ENCODE measurements at regions not wholly inside any gene's neighbourhood (a gene's known extent, or its start where the extent isn't known, plus 50 kb on each side); places are given as distances from the start of the nearest gene placed in this dataset.

DNA sequence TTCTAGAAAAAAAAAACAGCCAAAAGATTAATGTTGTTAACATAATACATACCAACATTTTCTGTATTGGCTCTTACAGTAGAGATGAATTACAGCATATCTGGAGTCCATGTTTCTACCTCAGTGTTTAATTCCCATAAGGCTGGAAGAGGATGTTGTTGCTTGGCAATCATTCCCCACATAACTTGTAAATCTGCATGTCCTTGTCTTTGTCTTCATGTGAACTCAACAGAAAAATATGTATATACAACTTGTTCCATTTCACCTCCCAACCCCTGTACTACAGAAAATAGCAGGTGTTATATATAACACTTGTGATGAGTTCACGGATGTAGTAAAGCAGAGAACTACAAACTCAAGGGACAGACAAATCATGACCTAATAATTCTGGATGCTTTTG, 160.9 kb upstream of the SEMA3C start:
- no peak overlapping the region for H3K4me3 Mint-ChIP-seq (ENCODE audit: unreplicated experiment)
- no peak for DNase-seq (ENCODE audit: unreplicated experiment)
- peaks cover 9% of the 10 kb centered on the region for H3K9me3 Mint-ChIP-seq (ENCODE audit: unreplicated experiment)
- no TSS peak for BruUV-seq (replicated peaks)
- no peak overlapping the region for H3K27ac Mint-ChIP-seq (ENCODE audit: low read depth, unreplicated experiment)
- no peaks in the 10 kb centered on the region for H3K27me3 Mint-ChIP-seq (ENCODE audit: insufficient read depth, unreplicated experiment)
- intact Hi-C loops (cut with micrococcal nuclease): no loop called here
- ChIA-PET POLR2A (no interaction called here), CTCF (no interaction called here)
- no peaks in the 10 kb centered on the region for H3K36me3 Mint-ChIP-seq (ENCODE audit: insufficient read depth, unreplicated experiment)
- TF ChIP-seq, protein P1, sequence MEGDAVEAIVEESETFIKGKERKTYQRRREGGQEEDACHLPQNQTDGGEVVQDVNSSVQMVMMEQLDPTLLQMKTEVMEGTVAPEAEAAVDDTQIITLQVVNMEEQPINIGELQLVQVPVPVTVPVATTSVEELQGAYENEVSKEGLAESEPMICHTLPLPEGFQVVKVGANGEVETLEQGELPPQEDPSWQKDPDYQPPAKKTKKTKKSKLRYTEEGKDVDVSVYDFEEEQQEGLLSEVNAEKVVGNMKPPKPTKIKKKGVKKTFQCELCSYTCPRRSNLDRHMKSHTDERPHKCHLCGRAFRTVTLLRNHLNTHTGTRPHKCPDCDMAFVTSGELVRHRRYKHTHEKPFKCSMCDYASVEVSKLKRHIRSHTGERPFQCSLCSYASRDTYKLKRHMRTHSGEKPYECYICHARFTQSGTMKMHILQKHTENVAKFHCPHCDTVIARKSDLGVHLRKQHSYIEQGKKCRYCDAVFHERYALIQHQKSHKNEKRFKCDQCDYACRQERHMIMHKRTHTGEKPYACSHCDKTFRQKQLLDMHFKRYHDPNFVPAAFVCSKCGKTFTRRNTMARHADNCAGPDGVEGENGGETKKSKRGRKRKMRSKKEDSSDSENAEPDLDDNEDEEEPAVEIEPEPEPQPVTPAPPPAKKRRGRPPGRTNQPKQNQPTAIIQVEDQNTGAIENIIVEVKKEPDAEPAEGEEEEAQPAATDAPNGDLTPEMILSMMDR (IDR thresholded peaks at IDR 0.05; ENCODE audit: unreplicated experiment): no peak
- peaks cover 9% of the 10 kb centered on the region for H3K4me1 Mint-ChIP-seq (ENCODE audit: insufficient read depth, unreplicated experiment)

DNA sequence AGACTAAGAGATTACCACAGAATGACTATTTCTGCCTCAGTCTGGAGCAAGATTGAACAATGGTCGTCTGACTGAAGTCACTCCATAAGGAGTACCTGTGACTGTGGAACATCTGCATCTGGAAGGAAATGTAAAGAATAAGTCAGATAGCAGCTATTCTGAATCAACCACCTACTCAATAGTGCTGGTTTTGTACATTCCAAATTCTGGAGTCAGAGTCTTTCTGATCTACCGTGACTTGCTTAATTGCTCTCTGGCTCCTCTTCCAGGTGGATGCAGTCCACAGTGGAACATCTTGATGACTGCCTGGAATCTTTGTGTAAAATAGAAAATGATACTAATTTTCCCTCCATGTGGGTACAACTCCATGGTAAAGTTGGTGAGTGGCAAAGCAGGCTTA, 156.3 kb upstream of the SEMA3C start:
- DNase-seq (ENCODE audit: unreplicated experiment): peak; percentile 66
- H3K9me3 Mint-ChIP-seq (ENCODE audit: unreplicated experiment): peaks cover 9% of the 10 kb centered on the region
- H3K27ac Mint-ChIP-seq (ENCODE audit: low read depth, unreplicated experiment): peak overlapping the region; percentile 93
- peaks cover 23% of the 10 kb centered on the region for H3K4me1 Mint-ChIP-seq (ENCODE audit: insufficient read depth, unreplicated experiment)
- H3K4me3 Mint-ChIP-seq (ENCODE audit: unreplicated experiment): no peak overlapping the region
- POLR2A ChIA-PET: interaction anchor here (0.8 to 3.2 kb wide), 7 partner anchors 13 to 157 kb away, joined by 3 to 36 read pairs (median 14); partner anchors contain the start of gene SEMA3C
- H3K27me3 Mint-ChIP-seq (ENCODE audit: insufficient read depth, unreplicated experiment): no peaks in the 10 kb centered on the region
- no TSS peak for BruUV-seq (replicated peaks)
- CTCF ChIA-PET: interaction anchor here (0.6 to 1.8 kb wide), 4 partner anchors 30 to 382 kb away, joined by 3 to 5 read pairs (median 4); no protein-coding TSS in a partner anchor
- no peaks in the 10 kb centered on the region for H3K36me3 Mint-ChIP-seq (ENCODE audit: insufficient read depth, unreplicated experiment)
- intact Hi-C loops (cut with micrococcal nuclease): loop anchor here (1.0 kb wide), 1 partner anchor 372 kb away; no protein-coding TSS in a partner anchor
- TF ChIP-seq, protein P1 (IDR thresholded peaks at IDR 0.05; ENCODE audit: unreplicated experiment): no peak

DNA sequence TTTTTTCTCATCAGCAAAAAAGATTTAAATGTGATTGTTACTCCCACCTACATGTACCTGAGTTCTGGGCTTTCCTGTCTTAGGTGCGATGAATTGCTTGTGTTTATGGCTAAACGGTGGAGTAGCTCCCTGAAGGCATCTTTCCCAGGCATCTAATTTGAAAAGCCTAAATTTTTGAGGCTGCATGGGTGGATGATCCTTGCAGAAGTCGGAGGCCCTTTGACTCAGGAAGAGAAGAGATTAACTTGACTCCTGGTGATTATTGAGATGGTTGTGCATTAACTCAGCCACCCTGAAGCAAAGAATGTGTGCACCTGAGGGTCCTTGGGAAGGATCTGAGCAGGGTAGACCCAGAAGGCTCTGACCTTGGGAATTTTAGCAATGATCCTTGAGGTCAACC, 155.6 kb upstream of the SEMA3C start:
- BruUV-seq (replicated peaks): no TSS peak
- ChIA-PET CTCF (interaction anchor here (1.3 to 1.8 kb wide), 3 partner anchors 153 to 383 kb away, joined by 3 to 5 read pairs (median 4); no protein-coding TSS in a partner anchor), POLR2A (interaction anchor here (0.9 to 3.2 kb wide), 18 partner anchors 14 to 246 kb away, joined by 3 to 36 read pairs (median 6); partner anchors contain the start of gene SEMA3C)
- Mint-ChIP-seq H3K9me3 (ENCODE audit: unreplicated experiment) (peaks cover 9% of the 10 kb centered on the region), H3K4me1 (ENCODE audit: insufficient read depth, unreplicated experiment) (peaks cover 23% of the 10 kb centered on the region), H3K36me3 (ENCODE audit: insufficient read depth, unreplicated experiment) (no peaks in the 10 kb centered on the region), H3K27ac (ENCODE audit: low read depth, unreplicated experiment) (peak overlapping the region; percentile 93), H3K27me3 (ENCODE audit: insufficient read depth, unreplicated experiment) (no peaks in the 10 kb centered on the region), H3K4me3 (ENCODE audit: unreplicated experiment) (no peak overlapping the region)
- intact Hi-C loops (cut with micrococcal nuclease): no loop called here
- no peak for DNase-seq (ENCODE audit: unreplicated experiment)
- TF ChIP-seq, protein P1 (IDR thresholded peaks at IDR 0.05; ENCODE audit: unreplicated experiment): no peak

DNA sequence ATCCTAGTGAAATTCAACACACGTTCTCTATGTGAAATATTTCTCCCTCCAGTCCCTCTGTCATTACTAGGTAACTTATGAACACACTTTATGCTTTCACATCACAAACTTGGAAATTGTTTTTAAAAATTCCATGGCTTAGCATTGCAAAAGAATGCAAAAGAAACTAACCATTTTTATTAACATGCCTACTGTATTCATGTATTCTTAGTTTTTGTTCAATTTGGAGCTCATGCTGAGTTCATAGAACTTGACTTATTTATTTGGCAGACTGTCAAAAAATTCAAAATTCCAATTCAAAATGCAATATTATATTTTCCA, 155.0 kb upstream of the SEMA3C start:
- no peak for DNase-seq (ENCODE audit: unreplicated experiment)
- peak overlapping the region; percentile 93 for H3K27ac Mint-ChIP-seq (ENCODE audit: low read depth, unreplicated experiment)
- no peaks in the 10 kb centered on the region for H3K36me3 Mint-ChIP-seq (ENCODE audit: insufficient read depth, unreplicated experiment)
- peaks cover 23% of the 10 kb centered on the region for H3K4me1 Mint-ChIP-seq (ENCODE audit: insufficient read depth, unreplicated experiment)
- H3K9me3 Mint-ChIP-seq (ENCODE audit: unreplicated experiment): peaks cover 9% of the 10 kb centered on the region
- TSS peak; percentile 63 for BruUV-seq (replicated peaks)
- no peaks in the 10 kb centered on the region for H3K27me3 Mint-ChIP-seq (ENCODE audit: insufficient read depth, unreplicated experiment)
- ChIA-PET POLR2A (interaction anchor here (0.6 to 3.2 kb wide), 22 partner anchors 19 to 351 kb away, joined by 3 to 36 read pairs (median 4); partner anchors contain the start of gene SEMA3C), CTCF (interaction anchor here (0.6 to 1.8 kb wide), 5 partner anchors 128 to 1026 kb away, joined by 3 to 4 read pairs (median 3); no protein-coding TSS in a partner anchor)
- intact Hi-C loops (cut with micrococcal nuclease): loop anchor here (1.0 kb wide), 3 partner anchors 61 to 155 kb away; partner anchors contain the start of gene SEMA3C
- peak overlapping the region; percentile 33 for H3K4me3 Mint-ChIP-seq (ENCODE audit: unreplicated experiment)
- TF ChIP-seq, protein P1 (IDR thresholded peaks at IDR 0.05; ENCODE audit: unreplicated experiment): no peak
